Sigmoid colon (tissue), 4 donors: ENCODE measurements at regions not wholly inside any gene's neighbourhood (a gene's known extent, or its start where the extent isn't known, plus 50 kb on each side); places are given as distances from the start of the nearest gene placed in this dataset.

Source experiments
- CTCF ChIP-seq, 4 experiments: fragments of 450-650 bp in 3 of 4; fragments of 200-600 bp in 1 of 4; IDR thresholded peaks; one replicate each; pipeline ENCODE4 v1.5.1; 2016 to 2019; ENCODE audit warnings: antibody characterized with exemption in 4 of 4, mild to moderate bottlenecking in 3 of 4, moderate library complexity in 2 of 4
- EP300 ChIP-seq, 4 donors: sonication (generic); formaldehyde crosslinking; IDR thresholded peaks; one replicate each; pipeline ENCODE4 v1.6.1; 2017; ENCODE audit warnings: antibody characterized with exemption in 4 of 4
- POLR2AphosphoS5 ChIP-seq, 4 donors: sonication (generic); formaldehyde crosslinking; IDR thresholded peaks; one replicate each; pipeline ENCODE4 v1.6.1; 2017; ENCODE audit warnings: antibody characterized with exemption in 4 of 4

GRCh38 chr12:105567061-105567460 lies 236.6 kb downstream of the C12orf75 start:
- TF ChIP-seq EP300 (IDR thresholded peaks at IDR 0.05) (no peak), CTCF (IDR thresholded peaks at IDR 0.05) (no peak), POLR2AphosphoS5 (IDR thresholded peaks at IDR 0.05) (no peak)
